A673 (cell line): ENCODE measurements at regions not wholly inside any gene's neighbourhood (a gene's known extent, or its start where the extent isn't known, plus 50 kb on each side); places are given as distances from the start of the nearest gene placed in this dataset.
A peak's percentile ranks its signal among the peaks of the same experiment; 100 is the strongest.

Experiments
- BruUV-seq: library from RNA; stranded (reverse); fragments of 400-500 nt; replicated peaks from 2 replicates; lab custom pipeline; 2021; lab: Mats Ljungman, UMichigan
- CTCF ChIA-PET: fragments of 300-600 bp; sonication (Branson Sonifier 250); formaldehyde crosslinking; loops from one replicate; lab custom pipeline; 2022; ENCODE audit warnings: antibody characterized with exemption; lab: Charles Lee
- POLR2A ChIA-PET: fragments of 300-600 bp; sonication (Branson Sonifier 250); formaldehyde crosslinking; loops from one replicate; lab custom pipeline; 2022; ENCODE audit warnings: antibody characterized with exemption; ENCODE audit not compliant: low non-redundant PET; lab: Charles Lee
- DNase-seq: peaks from one replicate; pipeline ENCODE4 v3.0.0-alpha.2; 2015; ENCODE audit warnings: low spot score
- H3K27ac ChIP-seq: fragments of 200-600 bp; sonication (generic); 2 replicates; pipeline ENCODE4 v1.5.1; 2016; ENCODE audit warnings: mixed run types, low read depth, mild to moderate bottlenecking, mixed read lengths, antibody characterized with exemption, low read length; ENCODE audit not compliant: poor library complexity, severe bottlenecking
- H3K27me3 ChIP-seq: fragments of 200-600 bp; sonication (generic); replicated peaks from 2 replicates; pipeline ENCODE4 v1.6.1; 2017; ENCODE audit warnings: mixed run types, low read depth, mild to moderate bottlenecking, mixed read lengths, antibody characterized with exemption, low read length; ENCODE audit not compliant: insufficient read depth, poor library complexity
- H3K36me3 ChIP-seq: fragments of 200-600 bp; sonication (generic); 2 replicates; pipeline ENCODE4 v1.6.1; 2016; ENCODE audit warnings: mixed run types, mild to moderate bottlenecking, mixed read lengths, antibody characterized with exemption, low read length; ENCODE audit not compliant: insufficient read depth, poor library complexity, severe bottlenecking
- H3K4me1 ChIP-seq: fragments of 200-600 bp; sonication (generic); 2 replicates; pipeline ENCODE4 v1.6.1; 2017; ENCODE audit warnings: mixed run types, mild to moderate bottlenecking, mixed read lengths, antibody characterized with exemption, low read length; ENCODE audit not compliant: insufficient read depth, poor library complexity, severe bottlenecking
- H3K4me3 ChIP-seq: fragments of 200-600 bp; sonication (generic); 2 replicates; pipeline ENCODE4 v1.5.1; 2016; ENCODE audit warnings: low read depth, mixed run types, mild to moderate bottlenecking, mixed read lengths, low read length; ENCODE audit not compliant: poor library complexity, severe bottlenecking
- H3K9me3 ChIP-seq: fragments of 200-600 bp; sonication (generic); 2 replicates; pipeline ENCODE4 v1.6.1; 2016; ENCODE audit warnings: mixed run types, low read depth, mild to moderate bottlenecking, mixed read lengths, antibody characterized with exemption, low read length; ENCODE audit not compliant: poor library complexity, severe bottlenecking
- EZH2 ChIP-seq: fragments of 200-600 bp; sonication (generic); IDR thresholded peaks from 2 replicates; pipeline ENCODE4 v1.6.1; 2017; ENCODE audit warnings: borderline replicate concordance, low read depth, mild to moderate bottlenecking, mixed read lengths, antibody characterized with exemption, low read length; ENCODE audit not compliant: poor library complexity, severe bottlenecking
- intact Hi-C: fragments of 100-400 bp; cut with micrococcal nuclease; formaldehyde crosslinking; loops from one replicate; pipeline ENCODE4 v1.10.0; 2022; ENCODE audit not compliant: unreplicated experiment
- TF ChIP-seq, protein P1 (sequence below): fragments of 300-800, 200-600 bp; sonication (generic); conservative IDR thresholded peaks from 2 replicates; pipeline ENCODE4 v1.5.1; 2017; ENCODE audit warnings: low read depth, mild to moderate bottlenecking, antibody characterized with exemption, low read length, moderate library complexity, mixed read lengths

DNA sequence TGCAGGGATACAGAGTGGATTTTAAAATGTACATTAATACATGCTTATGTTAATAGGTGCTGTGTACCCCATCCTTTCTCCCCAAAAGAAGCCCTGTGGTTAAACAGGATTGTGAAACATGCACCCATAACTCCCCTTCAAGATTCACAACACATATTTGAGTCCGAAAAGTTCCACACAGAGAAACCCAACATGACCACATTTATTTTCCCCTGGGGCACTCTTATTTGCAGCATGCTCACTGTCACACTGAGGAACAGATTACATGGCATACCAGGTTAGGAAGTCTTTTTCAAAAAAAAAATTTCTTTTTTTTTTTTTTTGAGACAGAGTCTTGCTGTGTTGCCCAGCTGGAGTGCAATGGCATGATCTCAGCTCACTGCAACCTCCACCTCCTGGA lies 67.7 kb upstream of the COL5A2 start:
- Histone ChIP-seq H3K36me3 (no peaks in the 10 kb centered on the region), H3K4me1 (peaks cover 11% of the 10 kb centered on the region), H3K27ac (no peak overlapping the region), H3K27me3 (no peaks in the 10 kb centered on the region), H3K9me3 (peaks cover 9% of the 10 kb centered on the region), H3K4me3 (no peak overlapping the region)
- no TSS peak for BruUV-seq
- POLR2A ChIA-PET, result interaction anchor here (0.6 kb wide), 1 partner anchor 50 kb away, joined by 4 read pairs; no protein-coding TSS in a partner anchor
- no peak for DNase-seq
- CTCF ChIA-PET, result no interaction called here
- TF ChIP-seq EZH2, result no peak
- TF ChIP-seq, protein P1, sequence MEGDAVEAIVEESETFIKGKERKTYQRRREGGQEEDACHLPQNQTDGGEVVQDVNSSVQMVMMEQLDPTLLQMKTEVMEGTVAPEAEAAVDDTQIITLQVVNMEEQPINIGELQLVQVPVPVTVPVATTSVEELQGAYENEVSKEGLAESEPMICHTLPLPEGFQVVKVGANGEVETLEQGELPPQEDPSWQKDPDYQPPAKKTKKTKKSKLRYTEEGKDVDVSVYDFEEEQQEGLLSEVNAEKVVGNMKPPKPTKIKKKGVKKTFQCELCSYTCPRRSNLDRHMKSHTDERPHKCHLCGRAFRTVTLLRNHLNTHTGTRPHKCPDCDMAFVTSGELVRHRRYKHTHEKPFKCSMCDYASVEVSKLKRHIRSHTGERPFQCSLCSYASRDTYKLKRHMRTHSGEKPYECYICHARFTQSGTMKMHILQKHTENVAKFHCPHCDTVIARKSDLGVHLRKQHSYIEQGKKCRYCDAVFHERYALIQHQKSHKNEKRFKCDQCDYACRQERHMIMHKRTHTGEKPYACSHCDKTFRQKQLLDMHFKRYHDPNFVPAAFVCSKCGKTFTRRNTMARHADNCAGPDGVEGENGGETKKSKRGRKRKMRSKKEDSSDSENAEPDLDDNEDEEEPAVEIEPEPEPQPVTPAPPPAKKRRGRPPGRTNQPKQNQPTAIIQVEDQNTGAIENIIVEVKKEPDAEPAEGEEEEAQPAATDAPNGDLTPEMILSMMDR, result no peak
- intact Hi-C loops, result no loop called here

GRCh38 chr2:189248141-189248540 lies 68.6 kb upstream of the COL5A2 start:
- CTCF ChIA-PET, result no interaction called here
- POLR2A ChIA-PET, result no interaction called here
- H3K27ac ChIP-seq, result no peak overlapping the region
- no peak for DNase-seq
- no TSS peak for BruUV-seq
- no peak overlapping the region for H3K4me3 ChIP-seq
- peaks cover 16% of the 10 kb centered on the region for H3K4me1 ChIP-seq
- no peaks in the 10 kb centered on the region for H3K27me3 ChIP-seq
- intact Hi-C loops, result no loop called here
- H3K36me3 ChIP-seq, result no peaks in the 10 kb centered on the region
- TF ChIP-seq, protein P1, result no peak
- no peak for TF ChIP-seq EZH2
- H3K9me3 ChIP-seq, result peaks cover 6% of the 10 kb centered on the region

DNA sequence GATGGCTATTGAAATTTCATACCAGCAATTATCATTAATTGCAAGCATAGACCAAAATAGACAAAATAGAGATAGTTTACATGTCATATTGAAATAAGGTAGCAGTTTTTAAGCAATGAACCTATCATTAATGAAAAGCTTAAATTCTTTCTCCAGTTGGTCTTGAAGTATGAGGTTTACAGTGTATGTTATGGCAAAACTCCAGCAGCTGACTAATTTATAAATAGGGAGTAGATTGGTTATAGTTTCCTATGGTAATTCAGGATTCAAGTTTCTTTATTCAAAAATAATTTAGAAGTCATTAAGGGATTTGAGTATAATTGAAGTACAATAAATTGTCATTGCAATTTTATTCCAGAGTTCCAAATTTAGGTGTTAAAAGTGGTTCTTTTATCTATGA lies 69.6 kb upstream of the COL5A2 start:
- ChIA-PET CTCF (no interaction called here), POLR2A (no interaction called here)
- Histone ChIP-seq H3K36me3 (no peaks in the 10 kb centered on the region), H3K9me3 (no peaks in the 10 kb centered on the region), H3K27ac (no peak overlapping the region), H3K4me1 (peaks cover 26% of the 10 kb centered on the region), H3K4me3 (no peak overlapping the region), H3K27me3 (no peaks in the 10 kb centered on the region)
- no TSS peak for BruUV-seq
- DNase-seq, result peak; percentile 36
- intact Hi-C loops, result no loop called here
- TF ChIP-seq EZH2, result no peak
- TF ChIP-seq, protein P1, result no peak
